GM19372 (cell line): ENCODE measurements at regions not wholly inside any gene's neighbourhood (a gene's known extent, or its start where the extent isn't known, plus 50 kb on each side); places are given as distances from the start of the nearest gene placed in this dataset.

ENCODE experiments used
- ATAC-seq: cut with Tn5 transposase; IDR thresholded peaks from one replicate; pipeline ENCODE4 v1.9.1; 2021; ENCODE audit warnings: mild to moderate bottlenecking, low read depth, moderate library complexity; ENCODE audit not compliant: unreplicated experiment

- no peak for ATAC-seq
Measured at GRCh38 chr1:55716610-55717009, 501.4 kb upstream of the USP24 start.

GRCh38 chr1:55716151-55716550, 501.0 kb upstream of the USP24 start:
- no peak for ATAC-seq

GRCh38 chr1:55714230-55714629, 499.1 kb upstream of the USP24 start:
- no peak for ATAC-seq

GRCh38 chr1:55713516-55713915, 498.4 kb upstream of the USP24 start:
- ATAC-seq: no peak

- no peak for ATAC-seq
Measured at GRCh38 chr1:55712148-55712547, 497.0 kb upstream of the USP24 start.

GRCh38 chr1:55708781-55709180, 493.6 kb upstream of the USP24 start:
- ATAC-seq: no peak

- no peak for ATAC-seq
Measured at GRCh38 chr1:55707846-55708245, 492.7 kb upstream of the USP24 start.

- no peak for ATAC-seq
Measured at GRCh38 chr1:55707196-55707595, 492.0 kb upstream of the USP24 start.

- no peak for ATAC-seq
Measured at GRCh38 chr1:55706397-55706796, 491.2 kb upstream of the USP24 start.

- no peak for ATAC-seq
Measured at GRCh38 chr1:55703726-55704363, 488.7 kb upstream of the USP24 start.

GRCh38 chr1:55702064-55702463, 486.9 kb upstream of the USP24 start:
- ATAC-seq: peak; percentile 89

GRCh38 chr1:55700359-55701130, 485.4 kb upstream of the USP24 start:
- ATAC-seq: no peak

GRCh38 chr1:55699228-55699627, 484.1 kb upstream of the USP24 start:
- ATAC-seq: no peak

- ATAC-seq: no peak
Measured at GRCh38 chr1:55697997-55698535, 482.9 kb upstream of the USP24 start.

- no peak for ATAC-seq
Measured at GRCh38 chr1:55696891-55697290, 481.7 kb upstream of the USP24 start.

GRCh38 chr1:55696181-55696754, 481.1 kb upstream of the USP24 start:
- no peak for ATAC-seq

- ATAC-seq: no peak
Measured at GRCh38 chr1:55695552-55695951, 480.4 kb upstream of the USP24 start.

GRCh38 chr1:55695151-55695550, 480.0 kb upstream of the USP24 start:
- no peak for ATAC-seq

GRCh38 chr1:55694310-55694801, 479.2 kb upstream of the USP24 start:
- ATAC-seq: no peak

- ATAC-seq: no peak
Measured at GRCh38 chr1:55692726-55693125, 477.6 kb upstream of the USP24 start.

- ATAC-seq: no peak
Measured at GRCh38 chr1:55690366-55690765, 475.2 kb upstream of the USP24 start.
